Tibial nerve (tissue), 4 donors: ENCODE measurements at regions not wholly inside any gene's neighbourhood (a gene's known extent, or its start where the extent isn't known, plus 50 kb on each side); places are given as distances from the start of the nearest gene placed in this dataset.

Experiments
- DNase-seq, 2 donors: peaks; one replicate each; pipeline ENCODE4 v3.0.0-alpha.2; 2019; ENCODE audit warnings: low spot score in 2 of 2
- H3K27ac ChIP-seq, 4 donors: fragments of 200-600 bp; sonication (generic) in 3 of 4; one replicate each; pipeline ENCODE4 v1.5.1; 2017 to 2019; ENCODE audit warnings: mild to moderate bottlenecking in 1 of 4
- H3K27me3 ChIP-seq, 2 donors: fragments of 200-600 bp; sonication (generic) in 1 of 2; one replicate each; pipeline versions ENCODE4 v1.5.1 to v1.6.0; 2017 to 2019
- H3K36me3 ChIP-seq, 3 donors: fragments of 200-600 bp; sonication (generic); one replicate each; pipeline ENCODE4 v1.5.1; 2018 to 2019
- H3K4me1 ChIP-seq, 4 donors: fragments of 200-600 bp; sonication (generic) in 3 of 4; one replicate each; pipeline ENCODE4 v1.5.1; 2017 to 2019
- H3K4me3 ChIP-seq, 4 donors: fragments of 200-600 bp; sonication (generic) in 3 of 4; one replicate each; pipeline ENCODE4 v1.5.1; 2017 to 2019; ENCODE audit warnings: mild to moderate bottlenecking in 1 of 4, moderate library complexity in 1 of 4
- H3K9me3 ChIP-seq, 4 donors: fragments of 200-600 bp; sonication (generic) in 3 of 4; one replicate each; pipeline ENCODE4 v1.5.1; 2017 to 2019
- EP300 ChIP-seq, 2 donors: sonication (generic); formaldehyde crosslinking; IDR thresholded peaks; one replicate each; pipeline ENCODE4 v1.6.1; 2017; ENCODE audit warnings: antibody characterized with exemption in 2 of 2, mild to moderate bottlenecking in 1 of 2
- POLR2A ChIP-seq, 2 donors: fragments of 450-650 bp; IDR thresholded peaks; one replicate each; pipeline ENCODE4 v1.6.1; 2017; ENCODE audit warnings: antibody characterized with exemption in 2 of 2, mild to moderate bottlenecking in 2 of 2, moderate library complexity in 2 of 2
- WGBS, 2 donors: methylation state at CpG; one replicate each; pipeline ENCODE4 v1.1.5; 2018; 5-methylcytosine and 5-hydroxymethylcytosine counted together
- TF ChIP-seq, protein P1 (sequence below), 5 experiments: fragments of 200-600 bp in 3 of 5; fragments of 450-650 bp in 2 of 5; sonication (generic) in 3 of 5; IDR thresholded peaks; one replicate each; pipeline ENCODE4 v1.5.1; 2016 to 2019; ENCODE audit warnings: antibody characterized with exemption in 5 of 5, mild to moderate bottlenecking in 3 of 5, moderate library complexity in 2 of 5

DNA sequence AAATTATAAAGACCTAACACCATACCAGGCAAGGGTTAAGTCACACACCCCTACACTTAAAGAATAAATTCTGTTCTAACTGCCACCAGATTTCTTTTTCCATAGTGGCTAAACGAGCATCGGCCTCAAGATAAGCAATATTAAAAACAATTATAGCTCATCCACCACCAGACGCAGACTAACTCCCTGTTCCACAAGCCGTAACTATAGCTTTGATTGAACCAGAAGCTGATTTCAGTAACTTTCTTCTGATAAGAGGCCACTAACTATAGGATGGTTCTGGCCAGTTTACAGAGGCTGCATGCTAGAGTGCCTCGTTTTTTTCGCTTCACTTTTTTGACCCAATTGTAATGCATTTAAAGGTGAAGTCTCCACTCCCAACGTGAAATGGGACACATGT, 238.8 kb downstream of the MRPL39 start:
- no peaks in the 10 kb centered on the region for H3K9me3 ChIP-seq
- H3K27me3 ChIP-seq = no peaks in the 10 kb centered on the region
- H3K4me3 ChIP-seq = no peak overlapping the region
- H3K36me3 ChIP-seq = no peaks in the 10 kb centered on the region
- DNase-seq = no peak
- 77 to 87% methylated on average over 7 of the region's 7 CpGs for WGBS, 2 donors
- H3K4me1 ChIP-seq = no peaks in the 10 kb centered on the region
- no peak for TF ChIP-seq POLR2A (IDR thresholded peaks at IDR 0.05)
- TF ChIP-seq, protein P1, sequence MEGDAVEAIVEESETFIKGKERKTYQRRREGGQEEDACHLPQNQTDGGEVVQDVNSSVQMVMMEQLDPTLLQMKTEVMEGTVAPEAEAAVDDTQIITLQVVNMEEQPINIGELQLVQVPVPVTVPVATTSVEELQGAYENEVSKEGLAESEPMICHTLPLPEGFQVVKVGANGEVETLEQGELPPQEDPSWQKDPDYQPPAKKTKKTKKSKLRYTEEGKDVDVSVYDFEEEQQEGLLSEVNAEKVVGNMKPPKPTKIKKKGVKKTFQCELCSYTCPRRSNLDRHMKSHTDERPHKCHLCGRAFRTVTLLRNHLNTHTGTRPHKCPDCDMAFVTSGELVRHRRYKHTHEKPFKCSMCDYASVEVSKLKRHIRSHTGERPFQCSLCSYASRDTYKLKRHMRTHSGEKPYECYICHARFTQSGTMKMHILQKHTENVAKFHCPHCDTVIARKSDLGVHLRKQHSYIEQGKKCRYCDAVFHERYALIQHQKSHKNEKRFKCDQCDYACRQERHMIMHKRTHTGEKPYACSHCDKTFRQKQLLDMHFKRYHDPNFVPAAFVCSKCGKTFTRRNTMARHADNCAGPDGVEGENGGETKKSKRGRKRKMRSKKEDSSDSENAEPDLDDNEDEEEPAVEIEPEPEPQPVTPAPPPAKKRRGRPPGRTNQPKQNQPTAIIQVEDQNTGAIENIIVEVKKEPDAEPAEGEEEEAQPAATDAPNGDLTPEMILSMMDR (IDR thresholded peaks at IDR 0.05) = no peak
- TF ChIP-seq EP300 (IDR thresholded peaks at IDR 0.05) = no peak
- no peak overlapping the region for H3K27ac ChIP-seq

DNA sequence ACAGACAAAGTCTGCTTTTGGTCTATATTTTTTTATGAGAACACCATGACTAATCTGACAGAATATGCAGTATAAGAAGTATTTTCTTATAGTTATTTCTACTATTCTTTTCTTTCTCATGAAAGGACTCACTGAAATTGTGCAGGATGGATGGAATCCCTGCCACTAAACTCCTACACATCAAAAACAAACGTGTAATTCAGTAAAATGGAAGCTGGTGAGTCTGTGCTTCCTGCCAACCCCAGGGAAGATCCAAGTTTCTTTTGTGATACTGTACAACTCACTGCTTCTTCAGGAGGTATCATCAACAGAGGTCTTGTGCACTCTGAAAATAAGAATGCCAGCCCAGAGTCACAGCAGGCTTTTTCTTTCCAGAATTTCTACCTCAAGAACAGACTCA, 241.2 kb downstream of the MRPL39 start:
- 11 to 18% methylated on average over 1 of the region's 1 CpG for WGBS, 2 donors

DNA sequence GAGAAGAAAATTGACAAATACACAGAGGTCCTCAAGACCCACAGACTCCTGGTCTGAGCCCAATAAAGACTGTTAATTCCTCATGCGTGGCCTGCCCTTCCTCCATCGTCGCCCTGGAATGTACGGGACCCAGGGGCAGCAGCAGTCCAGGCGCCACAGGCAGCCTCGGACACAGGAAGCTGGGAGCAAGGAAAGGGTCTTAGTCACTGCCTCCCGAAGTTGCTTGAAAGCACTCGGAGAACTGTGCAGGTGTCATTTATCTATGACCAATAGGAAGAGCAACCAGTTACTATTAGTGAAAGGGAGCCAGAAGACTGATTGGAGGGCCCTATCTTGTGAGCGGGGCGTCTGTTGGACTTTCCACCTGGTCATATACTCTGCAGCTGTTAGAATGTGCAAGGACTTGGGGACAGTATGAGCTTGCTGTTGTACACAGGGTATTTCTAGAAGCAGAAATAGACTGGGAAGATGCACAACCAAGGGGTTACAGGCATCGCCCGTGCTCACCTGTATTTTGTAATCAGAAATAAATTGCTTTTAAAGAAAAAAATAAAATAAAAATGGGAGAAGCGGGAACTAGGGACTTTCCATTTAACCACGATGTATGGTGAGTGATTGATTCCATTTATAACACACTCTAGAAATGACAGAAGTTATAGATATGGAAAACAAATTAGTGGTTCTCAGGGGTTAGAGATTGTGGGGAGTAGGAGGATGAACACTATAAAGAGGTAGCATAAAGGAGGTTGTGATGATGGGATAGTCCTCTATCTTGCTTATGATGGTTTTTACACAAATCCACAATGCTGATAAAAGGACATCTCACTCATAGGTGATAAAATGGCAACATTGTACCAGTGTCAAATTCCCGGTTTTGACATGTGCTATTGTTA, 244.7 kb downstream of the MRPL39 start:
- no peaks in the 10 kb centered on the region for H3K4me1 ChIP-seq
- TF ChIP-seq POLR2A (IDR thresholded peaks at IDR 0.05) (no peak), EP300 (IDR thresholded peaks at IDR 0.05) (no peak)
- TF ChIP-seq, protein P1 (IDR thresholded peaks at IDR 0.05) = no peak
- no peaks in the 10 kb centered on the region for H3K36me3 ChIP-seq
- no peaks in the 10 kb centered on the region for H3K9me3 ChIP-seq
- no peak overlapping the region for H3K4me3 ChIP-seq
- no peaks in the 10 kb centered on the region for H3K27me3 ChIP-seq
- H3K27ac ChIP-seq = no peak overlapping the region
- DNase-seq = no peak
- WGBS, 2 donors = 86 to 92% methylated on average over 15 of the region's 15 CpGs

More for the DNA sequence above, 241.2 kb downstream of the MRPL39 start:
- no peaks in the 10 kb centered on the region for H3K36me3 ChIP-seq
- no peaks in the 10 kb centered on the region for H3K4me1 ChIP-seq
- H3K9me3 ChIP-seq = no peaks in the 10 kb centered on the region
- no peak for DNase-seq
- no peak overlapping the region for H3K4me3 ChIP-seq
- TF ChIP-seq EP300 (IDR thresholded peaks at IDR 0.05) (no peak), POLR2A (IDR thresholded peaks at IDR 0.05) (no peak)
- TF ChIP-seq, protein P1 (IDR thresholded peaks at IDR 0.05) = no peak
- no peaks in the 10 kb centered on the region for H3K27me3 ChIP-seq
- no peak overlapping the region for H3K27ac ChIP-seq

DNA sequence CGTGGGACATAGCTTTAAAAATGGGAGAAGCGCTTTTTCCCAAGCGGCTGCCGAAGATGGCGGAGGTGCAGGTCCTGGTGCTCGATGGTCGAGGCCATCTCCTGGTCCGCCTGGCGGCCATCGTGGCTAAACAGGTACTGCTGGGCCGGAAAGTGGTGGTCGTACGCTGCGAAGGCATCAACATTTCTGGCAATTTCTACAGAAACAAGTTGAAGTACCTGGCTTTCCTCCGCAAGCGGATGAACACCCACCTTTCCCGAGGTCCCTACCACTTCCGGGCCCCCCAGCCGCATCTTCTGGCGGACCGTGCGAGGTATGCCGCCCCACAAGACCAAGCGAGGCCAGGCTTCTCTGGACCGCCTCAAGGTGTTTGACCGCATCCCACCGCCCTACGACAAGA, 245.5 kb downstream of the MRPL39 start:
- no peaks in the 10 kb centered on the region for H3K36me3 ChIP-seq
- no peak overlapping the region for H3K27ac ChIP-seq
- no peaks in the 10 kb centered on the region for H3K27me3 ChIP-seq
- H3K9me3 ChIP-seq = no peaks in the 10 kb centered on the region
- no peaks in the 10 kb centered on the region for H3K4me1 ChIP-seq
- H3K4me3 ChIP-seq = no peak overlapping the region
- WGBS, 2 donors = 93 to 98% methylated on average over 27 of the region's 28 CpGs
- TF ChIP-seq, protein P1 (IDR thresholded peaks at IDR 0.05) = no peak
- TF ChIP-seq POLR2A (IDR thresholded peaks at IDR 0.05) (no peak), EP300 (IDR thresholded peaks at IDR 0.05) (no peak)
- no peak for DNase-seq

DNA sequence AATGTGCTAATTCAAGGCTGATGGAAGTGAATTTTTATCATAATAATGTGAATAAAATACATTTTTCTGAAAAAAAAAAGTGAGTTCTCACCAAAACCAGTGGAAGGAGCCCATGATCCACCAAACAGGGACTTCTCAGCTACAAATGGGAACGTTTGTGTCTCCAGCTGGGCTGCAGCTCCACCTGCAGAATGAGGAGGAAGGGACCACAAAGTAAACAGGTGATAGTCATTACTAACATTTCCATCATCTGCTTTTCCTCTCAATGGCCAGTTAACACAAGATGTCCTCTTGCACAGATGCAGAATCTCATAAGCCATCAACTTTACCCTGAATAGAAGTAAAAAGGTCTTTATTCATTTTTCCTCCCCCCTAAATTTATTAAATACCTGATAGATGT, 246.2 kb downstream of the MRPL39 start:
- no peaks in the 10 kb centered on the region for H3K4me1 ChIP-seq
- TF ChIP-seq EP300 (IDR thresholded peaks at IDR 0.05) (no peak), POLR2A (IDR thresholded peaks at IDR 0.05) (no peak)
- TF ChIP-seq, protein P1 (IDR thresholded peaks at IDR 0.05) = no peak
- H3K4me3 ChIP-seq = no peak overlapping the region
- H3K27ac ChIP-seq = no peak overlapping the region
- no peaks in the 10 kb centered on the region for H3K27me3 ChIP-seq
- DNase-seq = no peak
- no peaks in the 10 kb centered on the region for H3K9me3 ChIP-seq
- 35 to 45% methylated on average over 1 of the region's 1 CpG for WGBS, 2 donors
- H3K36me3 ChIP-seq = no peaks in the 10 kb centered on the region
